ENCODE measurements at regions not wholly inside any gene's neighbourhood (a gene's known extent, or its start where the extent isn't known, plus 50 kb on each side); places are given as distances from the start of the nearest gene placed in this dataset.

GRCh38 chr2:104736026-104736425, 117.9 kb upstream of the POU3F3 start:
- no peak for TF ChIP-seq JUND (IDR thresholded peaks at IDR 0.05; ENCODE audit: low read depth)
- DNase-seq (ENCODE audit: low read depth in 1 of 2, low spot score in 1 of 2) = no peak
- in situ Hi-C loops (cut with HindIII; ENCODE audit: low pct_unique_long_range_greater_than_20kb, low sequenced_read_pairs) = no loop called here

- in situ Hi-C loops (cut with HindIII; ENCODE audit: low pct_unique_long_range_greater_than_20kb, low sequenced_read_pairs) = no loop called here
- TF ChIP-seq JUND (IDR thresholded peaks at IDR 0.05; ENCODE audit: low read depth) = no peak
- no peak for DNase-seq (ENCODE audit: low read depth in 1 of 2, low spot score in 1 of 2)
Measured at GRCh38 chr2:104741860-104742259, 112.1 kb upstream of the POU3F3 start.

DNA sequence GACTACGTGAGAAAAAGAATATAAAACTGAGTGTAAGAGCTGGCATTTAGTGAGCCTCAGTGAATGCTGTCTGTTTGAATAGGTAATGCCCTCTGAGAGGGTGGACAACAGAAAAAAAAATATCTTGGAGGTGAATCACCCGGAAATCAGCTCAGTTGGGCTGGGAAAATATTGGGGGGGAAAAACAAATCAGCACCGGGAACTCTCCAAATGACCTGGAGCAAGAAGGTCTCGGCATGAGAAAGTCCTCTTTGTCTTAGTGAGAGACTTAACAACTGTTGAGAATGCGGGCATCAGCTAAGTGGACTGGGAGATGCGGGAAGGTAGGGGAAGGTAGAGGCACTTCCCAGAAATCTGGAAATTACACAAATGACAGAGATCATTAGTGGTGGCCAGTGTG, 109.4 kb upstream of the POU3F3 start:
- DNase-seq (ENCODE audit: low read depth in 1 of 2, low spot score in 1 of 2) = no peak
- in situ Hi-C loops (cut with HindIII; ENCODE audit: low pct_unique_long_range_greater_than_20kb, low sequenced_read_pairs) = no loop called here
- no peak for TF ChIP-seq JUND (IDR thresholded peaks at IDR 0.05; ENCODE audit: low read depth)

DNA sequence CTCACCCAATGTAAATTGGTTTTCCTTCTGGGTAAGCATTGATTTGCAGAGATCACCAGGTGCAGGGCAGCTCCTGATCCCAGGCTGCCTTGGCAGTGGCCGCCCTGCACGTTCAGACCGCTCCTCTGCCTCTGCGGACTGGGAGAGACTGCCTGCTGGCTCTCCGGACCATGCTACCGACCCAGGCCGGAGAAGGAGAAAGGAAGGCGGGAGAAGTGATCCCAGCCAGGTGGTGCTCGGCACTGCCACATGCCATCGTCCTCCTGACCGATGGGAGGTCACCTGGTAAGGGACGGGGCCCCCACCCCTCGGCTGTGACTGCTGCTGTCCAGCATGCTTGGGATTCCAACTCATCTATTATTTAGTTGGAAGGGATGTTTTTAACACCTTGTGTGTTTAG, 108.1 kb upstream of the POU3F3 start:
- no peak for TF ChIP-seq JUND (IDR thresholded peaks at IDR 0.05; ENCODE audit: low read depth)
- in situ Hi-C loops (cut with HindIII; ENCODE audit: low pct_unique_long_range_greater_than_20kb, low sequenced_read_pairs) = no loop called here
- DNase-seq (ENCODE audit: low read depth in 1 of 2, low spot score in 1 of 2) = no peak

DNA sequence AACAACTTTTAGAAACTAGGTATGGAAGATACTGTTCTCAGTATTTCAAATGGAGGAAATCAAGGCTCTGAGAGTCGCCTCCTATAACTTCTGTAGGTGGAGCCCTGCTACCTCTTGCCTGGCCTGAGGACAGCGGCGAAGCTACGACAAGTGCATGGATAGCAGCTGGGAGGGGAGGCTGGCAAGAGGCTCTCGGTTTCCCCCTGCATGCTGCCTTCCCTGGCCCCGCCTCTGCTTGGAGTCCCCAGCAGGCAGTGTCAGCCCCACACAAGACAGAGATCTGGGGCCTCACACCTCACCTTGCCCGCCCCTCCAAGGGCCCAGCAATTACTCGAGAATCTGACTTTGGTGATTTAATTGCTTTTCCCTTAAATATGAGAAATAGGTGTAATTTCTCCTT, 107.6 kb upstream of the POU3F3 start:
- no peak for DNase-seq (ENCODE audit: low read depth in 1 of 2, low spot score in 1 of 2)
- in situ Hi-C loops (cut with HindIII; ENCODE audit: low pct_unique_long_range_greater_than_20kb, low sequenced_read_pairs) = no loop called here
- TF ChIP-seq JUND (IDR thresholded peaks at IDR 0.05; ENCODE audit: low read depth) = no peak

- in situ Hi-C loops (cut with HindIII; ENCODE audit: low pct_unique_long_range_greater_than_20kb, low sequenced_read_pairs) = no loop called here
- no peak for DNase-seq (ENCODE audit: low read depth in 1 of 2, low spot score in 1 of 2)
- TF ChIP-seq JUND (IDR thresholded peaks at IDR 0.05; ENCODE audit: low read depth) = no peak
Measured at GRCh38 chr2:104746858-104747257, 107.1 kb upstream of the POU3F3 start.

DNA sequence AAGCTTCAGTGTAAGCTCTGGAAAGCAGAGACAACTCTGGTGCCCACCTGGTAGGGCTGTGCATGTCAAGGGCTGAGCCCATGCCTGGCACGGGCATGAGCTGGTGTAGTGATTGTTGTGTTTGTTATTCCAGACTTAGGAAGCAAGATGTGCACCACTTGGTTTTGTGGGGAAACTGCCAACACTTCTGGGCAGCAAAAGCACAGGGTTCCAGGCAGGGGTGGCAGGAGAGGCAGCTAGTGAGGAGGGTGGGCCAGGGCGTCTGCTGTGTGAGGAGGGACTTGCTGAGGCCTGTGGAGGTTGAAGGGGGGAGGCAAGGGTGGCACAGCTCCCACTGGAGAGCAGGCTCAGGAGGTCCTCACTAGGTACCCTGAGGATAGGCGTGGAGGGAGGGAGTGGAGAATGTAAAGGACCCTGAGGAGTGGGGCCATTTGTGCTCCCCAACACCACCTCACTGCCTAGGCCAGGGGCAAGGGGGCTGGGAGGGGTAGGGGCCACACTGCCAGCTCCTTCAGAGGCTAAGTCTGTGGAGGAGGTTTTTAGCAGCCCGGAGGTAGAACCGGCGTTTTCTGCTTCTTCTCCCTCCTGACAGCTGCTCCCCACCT, 104.0 kb upstream of the POU3F3 start:
- TF ChIP-seq JUND (IDR thresholded peaks at IDR 0.05; ENCODE audit: low read depth) = no peak
- in situ Hi-C loops (cut with HindIII; ENCODE audit: low pct_unique_long_range_greater_than_20kb, low sequenced_read_pairs) = no loop called here
- no peak for DNase-seq (ENCODE audit: low read depth in 1 of 2, low spot score in 1 of 2)

DNA sequence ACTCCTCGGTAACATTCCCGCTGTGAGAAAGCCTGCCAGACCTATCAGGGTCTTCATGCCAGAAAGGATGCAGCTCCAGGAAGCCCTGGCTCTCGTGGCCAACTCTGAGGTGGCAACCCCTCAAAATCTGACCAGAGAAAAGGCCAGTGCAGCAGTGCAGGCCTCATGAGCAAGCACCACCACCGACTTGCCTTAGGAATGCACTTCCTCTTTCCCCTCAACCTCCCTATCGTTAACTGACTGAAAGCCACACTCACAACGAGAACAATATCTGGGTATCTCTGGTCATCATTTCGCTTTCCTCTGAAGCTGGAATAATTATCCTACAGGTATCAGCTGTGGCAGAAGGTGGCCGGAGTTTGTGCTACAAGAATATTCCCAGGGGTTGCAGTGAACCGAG, 101.4 kb upstream of the POU3F3 start:
- no peak for TF ChIP-seq JUND (IDR thresholded peaks at IDR 0.05; ENCODE audit: low read depth)
- in situ Hi-C loops (cut with HindIII; ENCODE audit: low pct_unique_long_range_greater_than_20kb, low sequenced_read_pairs) = no loop called here
- DNase-seq (ENCODE audit: low read depth in 1 of 2, low spot score in 1 of 2) = no peak

- DNase-seq (ENCODE audit: low read depth in 1 of 2, low spot score in 1 of 2) = peak; percentile 19 to 54
- in situ Hi-C loops (cut with HindIII; ENCODE audit: low pct_unique_long_range_greater_than_20kb, low sequenced_read_pairs) = no loop called here
- no peak for TF ChIP-seq JUND (IDR thresholded peaks at IDR 0.05; ENCODE audit: low read depth)
Measured at GRCh38 chr2:104755026-104755878, 98.7 kb upstream of the POU3F3 start.

DNA sequence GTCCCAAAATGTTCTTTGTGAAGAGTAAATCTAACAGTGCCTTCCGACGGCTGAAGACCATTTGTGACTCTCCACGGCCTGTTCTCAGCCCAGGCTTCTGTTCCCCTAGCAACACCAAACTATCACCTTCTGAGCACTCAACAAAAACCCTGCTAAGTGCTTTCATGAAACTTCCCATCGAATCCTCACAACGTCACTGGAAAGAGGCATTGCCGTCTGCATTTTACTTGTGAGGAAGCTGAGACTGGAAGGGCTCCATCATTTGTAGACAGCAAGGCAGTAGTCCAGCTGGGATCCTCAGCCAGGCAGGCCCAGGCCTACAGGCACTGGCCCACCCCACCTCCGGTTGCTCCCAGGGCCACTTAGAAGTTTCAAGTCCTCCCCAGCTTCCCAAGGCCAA, 97.8 kb upstream of the POU3F3 start:
- DNase-seq (ENCODE audit: low read depth in 1 of 2, low spot score in 1 of 2) = no peak
- no peak for TF ChIP-seq JUND (IDR thresholded peaks at IDR 0.05; ENCODE audit: low read depth)
- in situ Hi-C loops (cut with HindIII; ENCODE audit: low pct_unique_long_range_greater_than_20kb, low sequenced_read_pairs) = no loop called here

DNA sequence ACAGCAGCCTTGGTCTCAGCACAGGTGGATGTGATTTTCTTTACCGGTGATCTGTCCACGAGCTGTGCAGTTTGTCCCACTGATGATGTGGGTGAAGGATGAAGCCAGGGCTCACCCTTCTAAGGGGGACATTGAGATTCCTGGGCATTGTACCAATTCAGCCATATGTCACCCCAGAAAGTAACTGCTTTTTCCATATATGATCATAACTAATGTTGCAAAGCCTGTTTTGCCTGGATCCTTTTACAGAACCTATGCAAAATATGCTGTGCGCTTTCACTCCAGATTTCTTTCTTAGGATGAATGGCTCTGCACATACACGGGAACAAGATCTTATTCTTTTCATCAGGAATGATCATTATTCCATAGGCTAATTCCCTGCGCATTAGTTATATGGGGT, 96.9 kb upstream of the POU3F3 start:
- in situ Hi-C loops (cut with HindIII; ENCODE audit: low pct_unique_long_range_greater_than_20kb, low sequenced_read_pairs) = no loop called here
- no peak for TF ChIP-seq JUND (IDR thresholded peaks at IDR 0.05; ENCODE audit: low read depth)
- DNase-seq (ENCODE audit: low read depth in 1 of 2, low spot score in 1 of 2) = no peak

DNA sequence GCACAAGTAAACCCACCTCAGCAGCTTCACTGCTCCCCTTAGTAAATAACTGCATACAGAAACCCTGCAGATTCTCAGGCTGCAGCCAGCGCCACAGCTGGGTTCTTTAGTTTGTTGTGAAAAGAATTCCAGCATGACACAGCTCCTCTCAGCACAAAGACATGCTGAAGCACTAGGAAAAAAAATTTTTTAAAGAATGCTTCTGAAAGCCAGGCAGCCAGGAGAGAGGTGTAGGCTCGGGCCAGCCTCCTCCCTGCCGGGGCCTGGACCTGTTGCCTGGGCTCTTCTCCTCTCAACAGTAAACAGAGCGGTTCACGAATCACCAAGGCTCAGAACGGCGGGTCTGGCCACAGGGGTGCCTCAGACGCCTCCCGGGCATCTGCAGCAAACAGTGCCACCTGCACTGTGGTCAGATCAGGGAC, 95.7 kb upstream of the POU3F3 start:
- DNase-seq (ENCODE audit: low read depth in 1 of 2, low spot score in 1 of 2) = peak in 1 of 2 experiments; percentile 5
- no peak for TF ChIP-seq JUND (IDR thresholded peaks at IDR 0.05; ENCODE audit: low read depth)
- in situ Hi-C loops (cut with HindIII; ENCODE audit: low pct_unique_long_range_greater_than_20kb, low sequenced_read_pairs) = no loop called here

GRCh38 chr2:104762031-104762430, 91.9 kb upstream of the POU3F3 start:
- no peak for TF ChIP-seq JUND (IDR thresholded peaks at IDR 0.05; ENCODE audit: low read depth)
- in situ Hi-C loops (cut with HindIII; ENCODE audit: low pct_unique_long_range_greater_than_20kb, low sequenced_read_pairs) = no loop called here
- DNase-seq (ENCODE audit: low read depth in 1 of 2, low spot score in 1 of 2) = no peak
